GM12864 (cell line): ENCODE measurements at regions not wholly inside any gene's neighbourhood (a gene's known extent, or its start where the extent isn't known, plus 50 kb on each side); places are given as distances from the start of the nearest gene placed in this dataset.
A peak's percentile ranks its signal among the peaks of the same experiment; 100 is the strongest.

Experiments used
- DNase-seq: peaks from one replicate; pipeline ENCODE4 v3.0.0-alpha.2; 2011; ENCODE audit warnings: low read depth
- H3K4me3 ChIP-seq: 2 replicates; pipeline ENCODE4 v1.5.1; 2011; ENCODE audit warnings: mild to moderate bottlenecking, low read depth, low read length, control low read depth
- CTCF ChIP-seq: IDR thresholded peaks from 2 replicates; pipeline ENCODE4 v1.5.1; 2011; ENCODE audit warnings: low read depth, mild to moderate bottlenecking, moderate library complexity, low read length, control low read depth, inconsistent platforms; ENCODE audit errors: missing control alignments

GRCh38 chr13:102974317-102975087 lies 91.7 kb downstream of the SLC10A2 start:
- no peak overlapping the region for H3K4me3 ChIP-seq
- no peak for DNase-seq
- no peak for TF ChIP-seq CTCF

GRCh38 chr13:102972191-102972590 lies 94.0 kb downstream of the SLC10A2 start:
- DNase-seq = no peak
- TF ChIP-seq CTCF = no peak
- H3K4me3 ChIP-seq = no peak overlapping the region

- TF ChIP-seq CTCF = no peak
- no peak overlapping the region for H3K4me3 ChIP-seq
- peak; percentile 85 for DNase-seq
Observed at GRCh38 chr13:102970542-102970941, 95.7 kb downstream of the SLC10A2 start.

GRCh38 chr13:102968572-102969228 lies 97.5 kb downstream of the SLC10A2 start:
- no peak for TF ChIP-seq CTCF
- H3K4me3 ChIP-seq = no peak overlapping the region
- no peak for DNase-seq

GRCh38 chr13:102965802-102966201 lies 100.4 kb downstream of the SLC10A2 start:
- no peak for DNase-seq
- no peak for TF ChIP-seq CTCF
- H3K4me3 ChIP-seq = no peak overlapping the region

- TF ChIP-seq CTCF = no peak
- no peak for DNase-seq
- no peak overlapping the region for H3K4me3 ChIP-seq
Observed at GRCh38 chr13:102962430-102962829, 103.8 kb downstream of the SLC10A2 start.

- H3K4me3 ChIP-seq = no peak overlapping the region
- no peak for DNase-seq
- no peak for TF ChIP-seq CTCF
Observed at GRCh38 chr13:102960959-102961358, 105.3 kb downstream of the SLC10A2 start.
